ENCODE measurements at regions not wholly inside any gene's neighbourhood (a gene's known extent, or its start where the extent isn't known, plus 50 kb on each side); places are given as distances from the start of the nearest gene placed in this dataset.

GRCh38 chr18:2478662-2479061 is 92.6 kb downstream of the METTL4 start:
- DNase-seq: no peak

GRCh38 chr18:2480536-2480935 is 90.8 kb downstream of the METTL4 start:
- DNase-seq: no peak

- DNase-seq: no peak
Measured at GRCh38 chr18:2482706-2483475, 88.4 kb downstream of the METTL4 start.

GRCh38 chr18:2485983-2486382 is 85.3 kb downstream of the METTL4 start:
- DNase-seq: no peak

GRCh38 chr18:2486426-2486825 is 84.9 kb downstream of the METTL4 start:
- no peak for DNase-seq
